GM19467 (cell line): ENCODE measurements at regions not wholly inside any gene's neighbourhood (a gene's known extent, or its start where the extent isn't known, plus 50 kb on each side); places are given as distances from the start of the nearest gene placed in this dataset.

Source experiments
- ATAC-seq: cut with Tn5 transposase; IDR thresholded peaks from one replicate; pipeline ENCODE4 v1.9.1; 2021; ENCODE audit warnings: mild to moderate bottlenecking, moderate library complexity; ENCODE audit not compliant: unreplicated experiment

- no peak for ATAC-seq
Measured at GRCh38 chr6:28696167-28696566, 170.5 kb downstream of the GPX5 start.

- no peak for ATAC-seq
Measured at GRCh38 chr6:28696682-28697081, 171.0 kb downstream of the GPX5 start.

DNA sequence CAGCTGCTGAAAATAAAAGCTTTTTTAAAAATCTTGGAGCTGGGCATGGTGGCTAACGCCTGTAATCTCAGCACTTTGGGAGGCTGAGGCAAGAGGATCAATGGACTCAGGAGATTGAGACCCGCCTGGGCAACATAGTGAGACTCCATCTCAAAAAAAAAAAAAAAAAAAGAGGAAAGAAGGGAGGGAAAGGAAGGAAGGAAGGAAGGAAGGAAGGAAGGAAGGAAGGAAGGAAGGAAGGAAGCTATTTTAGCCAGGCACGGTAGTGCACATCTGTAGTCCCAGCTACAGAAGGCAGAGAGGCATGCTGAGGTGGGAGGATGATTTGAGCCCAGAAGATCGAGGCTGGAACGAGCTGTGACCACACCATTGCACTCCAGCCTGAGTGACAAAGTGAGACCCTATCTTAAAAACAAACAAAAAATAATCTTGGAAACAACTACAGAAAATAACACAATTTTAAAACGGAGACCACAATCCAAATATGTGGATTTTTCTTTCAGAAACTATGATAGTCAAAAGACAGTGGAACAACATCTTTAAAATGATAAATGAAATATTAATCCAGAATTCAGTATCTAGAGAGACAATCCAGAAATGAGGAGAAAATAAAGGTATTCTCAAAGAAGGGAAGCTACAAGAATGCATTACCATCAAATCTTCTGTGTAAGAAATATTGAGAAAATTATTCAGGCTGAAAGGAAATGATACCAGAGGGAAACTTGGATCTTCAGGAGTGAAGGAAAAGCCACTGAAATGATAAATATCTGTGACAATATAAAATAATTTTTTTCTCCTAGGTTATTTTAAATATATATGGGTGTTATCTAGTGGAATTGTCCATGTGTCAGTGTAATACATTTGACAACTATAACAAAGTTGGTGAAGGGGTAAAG lies 182.0 kb downstream of the GPX5 start:
- no peak for ATAC-seq

DNA sequence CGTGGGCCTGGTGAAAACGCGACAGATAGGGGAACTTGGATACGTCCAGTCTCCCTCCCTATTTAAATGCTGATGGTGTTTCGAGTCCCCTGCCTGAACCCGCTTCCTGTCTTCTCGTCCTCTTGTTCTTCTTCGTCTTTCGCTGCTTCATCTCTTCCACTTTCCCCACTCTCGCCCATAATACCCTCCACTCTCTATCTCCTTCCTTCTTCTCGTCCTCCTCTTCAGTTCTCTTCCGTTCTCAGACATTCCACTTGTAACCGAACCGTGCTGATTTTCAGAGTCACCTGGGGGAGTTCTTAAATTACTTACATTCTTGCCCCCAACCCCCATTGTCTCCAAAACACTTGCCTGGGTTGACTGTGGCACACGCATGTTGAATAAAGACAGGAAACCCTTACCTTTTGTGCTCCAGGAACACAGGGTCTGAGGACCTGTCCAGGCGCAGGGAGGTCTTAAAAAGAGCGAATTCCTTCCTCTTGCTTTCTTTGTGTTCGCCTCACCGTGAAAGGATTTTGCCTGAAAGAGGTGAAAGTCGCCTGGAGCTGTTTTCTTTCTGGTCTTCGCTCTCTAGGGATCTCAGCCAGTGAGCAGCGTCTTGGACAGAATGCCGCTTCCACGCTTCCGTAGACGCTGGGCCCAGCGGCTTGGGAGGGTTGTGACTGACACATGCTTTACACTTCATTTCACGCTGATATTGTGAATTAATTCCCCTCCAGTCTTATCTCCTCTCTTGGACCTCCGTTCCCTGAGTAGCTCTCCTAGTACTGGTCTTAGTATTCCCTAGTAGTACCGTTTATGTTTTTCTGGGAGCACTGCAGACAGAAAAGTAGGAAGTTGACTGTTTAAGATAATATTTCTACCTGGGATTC lies 184.0 kb downstream of the GPX5 start:
- no peak for ATAC-seq

- no peak for ATAC-seq
Measured at GRCh38 chr6:28710466-28711191, 184.9 kb downstream of the GPX5 start.

GRCh38 chr6:28711325-28711724 lies 185.6 kb downstream of the GPX5 start:
- no peak for ATAC-seq

- ATAC-seq: no peak
Measured at GRCh38 chr6:28711788-28712341, 186.2 kb downstream of the GPX5 start.

- ATAC-seq: no peak
Measured at GRCh38 chr6:28712982-28713381, 187.3 kb downstream of the GPX5 start.

DNA sequence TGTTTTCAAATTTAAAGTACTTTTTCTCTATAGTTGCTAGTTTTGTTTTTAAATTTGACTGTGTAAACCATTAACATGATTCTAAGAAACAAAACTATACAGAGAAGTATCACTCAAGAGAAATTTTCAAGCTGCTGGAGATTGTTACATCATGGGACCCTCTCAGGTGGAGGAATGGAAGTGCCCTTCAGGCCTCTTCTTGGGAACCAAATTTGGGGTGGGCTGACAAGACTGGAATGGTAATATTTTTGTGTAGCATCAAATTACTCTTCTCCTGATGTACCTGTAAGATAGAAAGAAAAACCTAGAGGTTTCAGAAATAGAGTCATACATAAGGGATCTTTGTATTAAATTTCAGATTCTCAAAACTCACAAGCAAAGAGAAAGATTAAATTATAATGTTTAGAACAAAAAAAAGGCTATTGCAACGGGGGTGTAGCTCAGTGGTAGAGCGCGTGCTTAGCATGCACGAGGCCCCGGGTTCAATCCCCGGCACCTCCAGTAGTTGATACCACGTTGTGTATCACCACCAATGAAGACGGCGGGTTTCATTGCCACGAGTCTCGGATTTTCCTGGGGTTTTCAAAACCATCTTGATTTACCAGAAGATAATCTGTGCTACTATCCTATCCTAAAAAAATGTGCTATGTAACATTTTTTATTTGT lies 193.7 kb downstream of the GPX5 start:
- ATAC-seq: no peak

GRCh38 chr6:28720357-28721231 lies 194.9 kb downstream of the GPX5 start:
- ATAC-seq: no peak

- no peak for ATAC-seq
Measured at GRCh38 chr6:28721372-28721771, 195.7 kb downstream of the GPX5 start.

DNA sequence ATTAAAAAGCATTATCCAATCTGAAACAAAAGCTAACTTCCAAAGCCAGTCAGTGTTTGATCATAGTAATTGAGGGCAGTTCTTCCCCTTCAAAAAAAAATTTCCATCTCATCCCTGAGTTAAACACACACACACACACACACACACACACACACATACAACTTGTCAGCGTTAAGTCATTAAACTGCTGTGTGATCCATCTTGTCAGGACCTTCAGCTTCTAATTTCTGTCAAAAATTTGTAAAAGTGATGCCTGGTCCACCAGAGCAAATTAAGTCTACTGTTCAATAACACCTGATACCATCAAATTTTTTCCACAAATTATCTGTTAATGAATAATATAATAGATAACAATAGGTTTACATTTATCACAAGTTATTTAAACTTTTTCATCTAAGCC lies 198.7 kb downstream of the GPX5 start:
- no peak for ATAC-seq

GRCh38 chr6:28725274-28725809 lies 198.4 kb downstream of the TRIM27 start:
- no peak for ATAC-seq

GRCh38 chr6:28725890-28726348 lies 197.9 kb downstream of the TRIM27 start:
- ATAC-seq: no peak

DNA sequence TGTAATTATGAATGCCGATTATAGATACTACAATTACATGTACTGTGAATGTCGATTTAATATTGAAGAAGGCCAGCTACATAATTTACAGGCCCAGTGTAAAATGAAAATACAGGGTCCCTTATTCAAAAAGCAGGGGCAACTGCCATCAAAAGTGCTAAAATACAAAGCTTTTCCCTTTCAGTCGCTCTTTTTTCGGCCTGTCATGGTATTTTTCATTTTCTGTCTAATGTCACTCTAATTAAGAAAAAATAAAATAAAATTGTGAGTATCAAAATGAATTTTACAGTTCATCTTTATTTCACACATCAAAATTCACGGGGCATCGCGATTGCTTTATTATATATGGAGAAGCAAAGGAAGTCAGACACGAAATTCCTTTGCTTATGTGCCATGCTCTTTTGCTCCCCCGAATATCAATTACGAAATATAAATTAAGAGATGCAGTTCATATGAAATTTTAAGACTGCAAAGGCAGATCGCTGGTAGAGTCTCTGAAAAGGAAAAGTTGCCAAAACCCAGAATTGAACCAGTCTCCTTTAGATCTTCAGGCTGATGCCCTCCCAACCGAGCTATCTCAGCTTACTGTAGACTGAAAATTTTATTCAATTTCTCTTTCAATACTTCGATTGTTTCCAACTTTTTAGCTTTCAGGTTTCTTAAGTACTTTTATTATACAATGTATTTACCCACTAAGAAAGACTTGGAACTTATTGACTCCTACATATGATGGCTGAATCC lies 197.0 kb downstream of the TRIM27 start:
- no peak for ATAC-seq

GRCh38 chr6:28727559-28728211 lies 196.1 kb downstream of the TRIM27 start:
- ATAC-seq: no peak

DNA sequence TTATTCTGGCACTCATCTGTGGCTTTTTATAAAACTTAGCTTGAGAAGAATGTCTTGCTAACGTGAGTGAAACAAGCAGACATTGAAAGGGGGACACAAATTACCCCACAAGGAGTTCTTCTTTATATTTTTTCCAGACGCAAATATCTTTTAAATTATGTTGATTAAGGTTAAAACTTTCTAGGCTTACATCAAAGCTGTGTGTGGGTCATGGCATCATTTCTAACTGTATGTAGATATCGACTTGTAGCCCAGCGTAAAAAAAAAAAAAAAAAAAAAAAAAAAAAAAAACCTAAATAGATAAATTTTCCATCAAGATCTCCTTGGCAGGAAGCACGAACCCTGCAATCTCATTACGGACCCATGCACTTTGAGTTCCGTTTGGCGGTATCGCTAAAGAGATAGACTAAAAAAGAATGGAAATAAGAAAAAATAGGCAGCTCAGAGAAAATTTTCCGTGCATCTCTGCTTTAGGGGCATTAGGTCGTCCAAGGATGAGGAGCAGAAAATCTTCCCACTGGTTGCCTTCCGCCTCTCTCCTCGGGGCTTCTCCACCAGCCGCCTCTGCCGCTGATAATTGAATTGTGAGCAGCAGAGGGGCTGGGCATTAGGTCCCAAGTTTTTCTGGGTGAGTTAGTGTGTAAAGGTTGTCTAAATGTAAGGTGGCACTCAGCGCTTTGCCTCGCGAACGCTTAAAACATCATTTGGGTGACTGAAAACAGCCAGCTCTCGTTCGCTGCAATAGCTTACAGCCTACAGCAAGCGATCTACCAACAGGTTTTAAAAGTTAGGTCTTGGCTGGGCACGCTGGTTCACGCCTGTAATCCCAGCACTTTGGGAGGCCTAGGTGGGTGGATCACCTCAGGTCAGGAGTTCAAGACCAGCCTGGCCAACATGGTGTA lies 194.0 kb downstream of the TRIM27 start:
- no peak for ATAC-seq
